GM12892 (cell line): ENCODE measurements at regions not wholly inside any gene's neighbourhood (a gene's known extent, or its start where the extent isn't known, plus 50 kb on each side); places are given as distances from the start of the nearest gene placed in this dataset.

Experiments
- POLR2A ChIP-seq: IDR thresholded peaks from 2 replicates; pipeline ENCODE4 v1.6.1; 2011; ENCODE audit warnings: low read depth, low read length, control low read depth
- POLR2AphosphoS5 ChIP-seq: IDR thresholded peaks from 2 replicates; pipeline ENCODE4 v1.6.1; 2011; ENCODE audit warnings: low read depth, low read length, control low read depth

GRCh38 chr18:10011751-10012150 lies 97.9 kb downstream of the VAPA start:
- TF ChIP-seq POLR2AphosphoS5 (no peak), POLR2A (no peak)
